ENCODE measurements at regions not wholly inside any gene's neighbourhood (a gene's known extent, or its start where the extent isn't known, plus 50 kb on each side); places are given as distances from the start of the nearest gene placed in this dataset.

DNA sequence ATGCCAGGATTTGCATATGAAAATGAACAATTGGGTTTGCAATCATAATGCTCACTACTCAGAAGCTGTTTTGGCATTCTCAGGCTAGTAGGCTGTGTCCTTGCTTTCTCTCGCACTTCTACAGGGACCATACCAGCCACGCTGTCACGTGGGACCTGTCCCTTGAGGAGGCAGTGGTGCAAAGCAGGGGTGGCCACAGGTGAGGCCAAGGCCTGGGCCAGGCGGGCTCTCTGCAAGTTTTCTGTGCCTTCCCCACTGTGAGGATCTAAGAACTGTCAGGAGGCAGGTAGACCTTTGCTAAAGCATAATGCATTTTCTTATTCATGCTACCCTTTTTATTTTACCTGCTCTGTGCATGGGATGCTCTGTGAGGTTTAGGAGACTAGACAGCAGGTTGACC is 89.4 kb upstream of the IRS2 start:
- DNase-seq: no peak
- intact Hi-C loops (cut with DNase I): no loop called here

- no peak for DNase-seq
- intact Hi-C loops (cut with DNase I): no loop called here
Observed at GRCh38 chr13:109874484-109875454, 88.4 kb upstream of the IRS2 start.

DNA sequence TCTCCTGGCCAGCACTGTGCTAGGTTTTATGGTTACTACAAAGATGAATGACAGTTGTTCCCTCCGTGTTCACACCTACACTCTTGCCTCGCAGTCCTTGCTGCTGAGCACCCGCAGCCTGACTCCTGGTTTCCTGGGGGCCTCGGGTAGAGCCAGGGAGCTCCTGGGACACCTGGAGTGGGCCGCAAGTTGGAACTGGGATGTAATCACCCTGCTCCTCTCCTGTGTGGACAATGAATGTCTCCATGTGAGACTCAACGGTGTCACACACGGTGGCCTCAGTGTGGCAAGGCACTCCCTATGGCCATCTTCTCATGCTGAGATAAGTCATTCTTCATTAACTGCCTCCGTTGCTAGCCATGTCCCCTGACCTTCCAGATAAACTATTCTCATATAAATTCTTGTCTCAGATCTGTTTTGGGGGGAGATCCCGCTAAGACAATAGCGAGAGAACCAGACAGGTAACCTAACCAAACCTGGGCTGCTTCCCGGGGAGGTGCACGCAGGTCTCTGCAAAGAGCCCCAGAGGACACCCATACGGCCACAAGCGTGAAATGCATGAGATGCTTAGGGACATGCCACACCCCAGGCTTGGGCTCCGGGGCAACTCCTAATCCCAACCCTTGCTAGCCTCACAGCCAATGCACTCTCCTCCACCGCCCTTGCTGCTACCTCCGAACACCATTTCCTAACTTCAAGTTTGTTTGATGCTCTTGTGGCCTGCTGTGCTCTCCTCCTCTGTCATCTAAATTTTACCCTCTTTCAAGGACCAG is 87.2 kb upstream of the IRS2 start:
- intact Hi-C loops (cut with DNase I): no loop called here
- DNase-seq: no peak

GRCh38 chr13:109872864-109873263 is 86.5 kb upstream of the IRS2 start:
- no peak for DNase-seq
- intact Hi-C loops (cut with DNase I): no loop called here

- DNase-seq: no peak
- intact Hi-C loops (cut with DNase I): no loop called here
Observed at GRCh38 chr13:109870696-109871370, 84.5 kb upstream of the IRS2 start.

DNA sequence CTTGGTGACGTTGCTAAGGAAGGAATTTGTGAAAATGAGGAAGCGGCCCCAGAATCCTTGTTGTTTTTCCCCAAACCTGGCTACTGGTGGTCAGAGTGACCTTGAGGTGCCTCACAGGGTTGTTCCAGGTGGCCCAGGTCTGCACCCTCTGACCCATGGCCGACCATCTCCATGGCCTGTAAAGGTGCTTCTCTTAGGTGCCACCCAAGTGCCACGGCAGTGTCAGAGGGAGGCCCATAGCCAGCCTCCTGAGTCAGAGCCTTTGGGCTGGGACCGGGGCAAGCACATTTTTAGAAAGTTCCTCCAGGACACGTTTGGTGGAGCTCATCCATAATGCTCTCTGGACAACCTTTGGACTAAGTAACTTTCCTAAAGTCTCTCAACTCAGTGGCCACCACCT is 83.9 kb upstream of the IRS2 start:
- intact Hi-C loops (cut with DNase I): no loop called here
- DNase-seq: no peak

DNA sequence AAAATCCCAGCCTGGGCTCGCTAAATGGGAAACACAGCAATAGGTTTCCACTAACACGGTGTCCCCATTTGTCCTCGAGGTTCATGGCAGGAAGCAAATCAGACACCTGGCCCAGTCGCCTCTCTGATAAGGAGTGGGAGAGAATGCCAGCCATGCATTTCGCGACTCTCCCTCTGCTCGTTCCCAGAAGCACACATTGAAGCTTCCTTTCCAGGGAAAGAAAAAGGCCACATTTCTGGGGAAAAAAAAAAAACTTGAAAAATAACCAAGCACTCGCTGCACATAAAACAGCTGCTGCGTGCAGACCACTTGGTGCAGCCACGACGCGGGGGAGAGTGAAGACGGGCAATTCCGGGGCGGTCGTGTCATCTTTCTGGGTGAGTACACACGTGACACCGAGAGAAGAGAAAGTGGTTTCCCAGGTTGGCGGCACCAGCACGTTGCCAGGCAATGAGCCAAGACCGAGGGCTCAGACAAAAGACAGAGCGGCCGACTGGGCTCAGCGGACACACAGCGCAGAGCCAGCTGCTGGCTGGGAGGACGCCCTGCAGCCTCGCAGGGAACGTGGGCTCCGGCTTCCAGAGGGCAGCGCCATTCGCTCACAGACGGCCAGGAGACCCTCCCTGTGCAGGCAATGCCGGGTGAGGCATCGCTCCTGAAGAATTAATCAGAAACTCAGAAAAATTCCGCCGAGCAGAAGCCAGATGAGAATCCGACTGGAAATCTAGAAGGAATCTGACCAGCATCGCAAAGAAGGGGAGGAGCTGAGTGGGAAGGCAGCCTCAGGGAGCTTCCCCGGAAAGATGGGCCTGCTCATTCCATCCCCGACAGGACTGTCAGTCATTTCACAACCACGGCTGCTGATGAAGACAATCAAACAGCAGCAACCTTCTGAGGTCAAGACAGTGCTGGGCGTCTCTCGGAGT is 83.2 kb upstream of the IRS2 start:
- intact Hi-C loops (cut with DNase I): no loop called here
- peak in 41 of 42 donors; percentile 24 to 76 (median 48) for DNase-seq

DNA sequence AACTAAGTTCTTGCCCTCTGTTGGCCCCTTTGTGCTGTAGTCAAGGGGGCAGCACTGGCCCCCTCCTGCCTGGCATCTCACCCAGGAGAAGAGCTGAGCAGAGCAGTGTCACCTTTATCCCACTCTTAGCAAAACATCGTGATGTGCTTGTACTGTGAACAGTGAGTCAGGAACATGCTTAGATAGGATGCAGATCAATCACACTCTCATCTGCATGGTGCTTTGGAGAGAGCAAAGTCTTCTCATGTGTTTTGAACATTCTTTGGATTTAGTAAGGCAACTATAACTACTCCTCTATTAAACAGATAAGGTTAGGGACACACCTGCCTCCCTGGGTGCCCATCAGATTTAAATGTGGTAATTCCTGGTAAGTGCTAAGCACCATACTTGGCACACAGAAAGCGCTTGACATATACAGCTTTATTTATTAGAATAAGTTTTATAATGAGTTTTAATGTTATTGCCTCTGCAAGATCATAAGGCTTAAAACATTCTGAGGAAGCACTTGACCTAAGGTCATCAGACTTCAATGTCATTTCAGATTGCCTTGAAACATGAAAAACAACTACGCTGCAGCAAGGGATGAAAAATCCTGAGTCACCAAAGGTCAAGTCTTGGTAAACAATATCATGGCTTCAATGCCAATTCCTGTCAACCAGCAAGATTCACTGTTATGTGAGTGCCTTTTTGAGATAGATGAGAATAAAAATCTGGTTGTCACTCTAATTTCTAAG is 82.4 kb upstream of the IRS2 start:
- DNase-seq: no peak
- intact Hi-C loops (cut with DNase I): no loop called here

GRCh38 chr13:109867766-109868165 is 81.4 kb upstream of the IRS2 start:
- no peak for DNase-seq
- intact Hi-C loops (cut with DNase I): no loop called here

DNA sequence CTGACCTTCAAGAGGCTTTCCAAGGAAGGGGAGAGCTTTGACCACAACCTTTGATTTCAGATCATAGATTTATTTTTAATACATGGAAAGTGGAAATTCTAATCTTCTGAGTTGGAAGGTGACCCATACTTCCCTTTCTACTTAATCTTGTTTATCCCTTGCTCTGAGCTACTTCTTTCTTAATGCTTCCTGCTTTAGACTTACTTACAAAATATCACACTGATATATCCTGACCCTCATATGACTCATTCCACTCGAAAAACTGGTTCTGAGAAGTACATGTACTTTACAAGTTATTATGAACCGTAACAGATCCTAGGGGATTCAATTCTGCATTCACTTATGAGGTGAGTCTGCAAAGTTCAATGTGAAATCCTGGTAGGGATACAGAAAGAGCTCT is 76.2 kb upstream of the IRS2 start:
- intact Hi-C loops (cut with DNase I): no loop called here
- DNase-seq: no peak

GRCh38 chr13:109859898-109860297 is 73.5 kb upstream of the IRS2 start:
- DNase-seq: no peak
- intact Hi-C loops (cut with DNase I): no loop called here

GRCh38 chr13:109859216-109859835 is 72.9 kb upstream of the IRS2 start:
- intact Hi-C loops (cut with DNase I): no loop called here
- no peak for DNase-seq

- intact Hi-C loops (cut with DNase I): no loop called here
- DNase-seq: no peak
Observed at GRCh38 chr13:109858319-109858718, 71.9 kb upstream of the IRS2 start.

DNA sequence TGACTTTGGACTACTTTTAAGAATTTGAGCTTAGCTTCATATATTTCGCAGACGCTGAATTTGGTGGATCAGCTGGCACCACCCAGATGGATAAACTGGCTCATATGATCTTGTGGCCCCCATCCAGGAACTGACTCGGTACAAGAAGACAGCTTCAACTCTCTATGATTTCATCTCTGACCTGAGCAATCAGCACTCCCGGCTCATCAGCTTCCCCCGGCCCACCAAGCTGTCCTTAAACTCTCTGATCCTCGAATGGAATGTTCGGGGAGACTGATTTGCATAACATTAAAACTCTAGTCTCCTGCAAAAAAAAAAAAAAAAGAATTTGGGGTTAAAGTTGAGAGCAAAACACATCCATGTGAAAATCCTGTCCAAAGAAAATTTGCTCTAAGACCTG is 71.4 kb upstream of the IRS2 start:
- DNase-seq: no peak
- intact Hi-C loops (cut with DNase I): no loop called here

GRCh38 chr13:109857325-109857724 is 70.9 kb upstream of the IRS2 start:
- DNase-seq: no peak

DNA sequence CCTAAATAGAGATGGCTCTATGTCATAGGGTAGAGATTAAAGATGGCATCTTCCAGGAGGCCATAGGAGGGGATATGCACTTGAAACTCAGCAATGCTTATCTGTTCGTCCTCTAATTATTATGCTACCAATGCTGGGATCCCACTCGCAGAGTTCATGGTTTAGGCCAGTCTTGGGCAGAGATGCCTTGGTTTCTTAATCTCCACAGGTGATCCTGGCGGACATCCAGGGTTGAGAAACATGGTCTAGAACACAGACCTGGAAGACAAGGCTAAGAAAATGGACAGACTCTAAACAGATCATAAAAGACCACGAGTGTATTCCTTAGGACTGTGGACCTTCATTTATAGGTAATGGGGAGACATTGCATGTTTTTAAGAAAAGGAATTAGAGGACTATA is 70.0 kb upstream of the IRS2 start:
- intact Hi-C loops (cut with DNase I): no loop called here
- DNase-seq: no peak

More at GRCh38 chr13:109857325-109857724, 70.9 kb upstream of the IRS2 start:
- intact Hi-C loops (cut with DNase I): no loop called here

GRCh38 chr13:109853153-109853552 is 66.8 kb upstream of the IRS2 start:
- no peak for DNase-seq

DNA sequence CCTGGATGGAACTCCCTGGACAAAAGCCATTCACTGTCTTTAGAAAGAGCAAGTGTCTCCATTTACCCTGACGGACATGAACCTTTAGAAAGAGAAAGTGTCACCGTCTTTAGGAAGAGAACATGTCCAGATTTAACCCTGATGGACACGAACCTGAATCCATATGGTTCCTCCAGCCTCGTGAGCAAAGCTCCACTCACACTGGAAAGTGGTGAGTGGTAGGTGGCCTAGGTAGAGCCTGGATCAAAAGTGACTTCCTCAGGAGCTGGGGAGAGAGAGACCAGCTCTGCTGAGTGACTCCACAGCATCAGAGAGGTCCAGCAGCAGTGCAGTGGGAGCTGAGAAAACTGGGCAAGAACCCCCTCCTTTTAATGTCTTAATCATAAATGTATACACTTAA is 59.8 kb upstream of the IRS2 start:
- intact Hi-C loops (cut with DNase I): no loop called here
- DNase-seq: no peak

More at GRCh38 chr13:109853153-109853552, 66.8 kb upstream of the IRS2 start:
- intact Hi-C loops (cut with DNase I): no loop called here

Measured in head of caudate nucleus (tissue), 42 donors.